Activated CD8-positive, alpha-beta memory T cell treated with anti-CD3 and anti-CD28 coated beads for 1 hour (primary cell): ENCODE measurements at regions not wholly inside any gene's neighbourhood (a gene's known extent, or its start where the extent isn't known, plus 50 kb on each side); places are given as distances from the start of the nearest gene placed in this dataset.
"Not testable (repeated sequence)": the region's sequence is repeated elsewhere in the genome, so short reads cannot be mapped to it uniquely, and the experiment has no call there.

Experiments
- DNase-seq, 2 donors: peaks; one replicate each; pipeline ENCODE4 v3.0.0-alpha.2; 2020; ENCODE audit warnings: low read depth in 1 of 2; ENCODE audit errors: extremely low read depth in 1 of 2

GRCh38 chr11:71714510-71714909 lies 118.5 kb upstream of the DEFB108B start:
- not testable (repeated sequence) for DNase-seq

DNA sequence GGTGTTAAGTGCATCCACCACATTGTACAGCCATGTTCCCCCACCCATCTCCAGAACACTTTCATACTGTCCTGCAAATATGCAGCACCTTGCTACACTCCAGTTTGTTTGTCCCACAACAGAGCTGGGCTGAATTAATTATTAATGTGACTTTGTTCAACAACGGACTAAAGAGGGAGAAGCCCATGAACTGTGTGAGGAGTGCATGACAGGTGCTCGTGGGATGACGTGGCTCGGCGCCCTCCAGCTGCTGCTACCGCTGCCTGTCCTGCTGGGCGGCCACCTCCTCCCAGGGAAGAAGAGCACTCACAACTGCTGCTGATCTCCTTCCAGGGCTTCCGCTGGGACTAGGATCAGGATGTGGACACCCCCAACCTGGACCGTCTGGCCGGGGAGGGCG lies 111.2 kb upstream of the DEFB108B start:
- not testable (repeated sequence) for DNase-seq

DNA sequence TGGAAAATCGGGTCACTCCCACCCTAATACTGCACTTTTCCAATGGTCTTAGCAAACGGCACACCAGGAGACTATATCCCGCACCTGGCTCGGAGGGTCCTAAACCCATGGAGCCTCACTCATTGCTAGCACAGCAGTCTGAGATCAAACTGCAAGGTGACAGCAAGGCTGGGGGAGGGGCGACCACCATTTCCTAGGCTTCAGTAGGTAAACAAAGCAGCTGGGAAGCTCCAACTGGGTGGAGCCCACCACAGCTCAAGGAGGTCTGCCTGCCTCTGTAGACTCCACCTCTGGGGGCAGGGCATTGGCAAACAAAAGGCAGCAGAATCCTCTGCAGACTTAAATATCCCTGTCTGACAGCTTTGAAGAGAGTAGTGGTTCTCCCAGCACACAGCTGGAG lies 109.0 kb upstream of the DEFB108B start:
- not testable (repeated sequence) for DNase-seq

- DNase-seq = not testable (repeated sequence)
Measured at GRCh38 chr11:71730748-71731147, 102.3 kb upstream of the DEFB108B start.

GRCh38 chr11:71734368-71734767 lies 98.6 kb upstream of the DEFB108B start:
- not testable (repeated sequence) for DNase-seq

DNA sequence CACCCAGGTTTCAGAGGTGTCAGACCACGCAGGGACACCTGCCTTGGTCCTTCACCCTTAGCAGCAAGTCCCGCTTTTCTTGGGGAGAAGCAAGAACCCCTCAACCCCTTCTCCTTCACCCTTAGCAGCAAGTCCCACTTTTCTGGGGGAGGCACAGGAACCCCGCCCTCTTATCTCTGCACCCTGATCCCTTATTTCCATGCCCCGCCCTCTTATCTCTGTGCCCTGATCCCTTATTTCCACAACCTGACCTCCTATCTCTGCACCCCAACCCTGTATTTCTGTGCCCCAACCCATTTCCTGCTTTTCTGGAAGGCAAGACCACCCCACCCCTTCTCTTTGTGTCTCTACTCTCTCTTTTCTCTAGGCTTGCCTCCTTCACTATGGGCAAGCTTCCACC lies 94.7 kb upstream of the DEFB108B start:
- not testable (repeated sequence) for DNase-seq

DNA sequence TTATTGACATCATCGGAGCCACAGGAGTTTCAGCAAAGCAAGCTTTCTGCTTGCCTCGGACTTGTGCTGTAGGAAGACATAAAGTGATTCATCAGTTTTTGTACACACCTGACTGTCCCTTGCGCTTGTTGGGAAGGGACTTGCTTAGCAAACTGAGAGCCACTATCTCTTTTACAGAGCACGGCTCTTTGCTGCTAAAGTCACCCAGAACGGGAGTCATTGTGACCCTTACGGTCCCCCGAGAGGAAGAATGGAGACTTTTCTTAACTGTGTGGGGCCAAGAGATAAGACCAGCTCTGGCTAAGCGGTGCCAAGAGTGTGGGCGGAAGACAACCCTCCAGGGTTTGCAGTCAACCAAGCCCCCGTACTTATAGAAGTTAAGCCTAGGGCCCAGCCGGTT lies 89.6 kb upstream of the DEFB108B start:
- DNase-seq = not testable (repeated sequence)

- DNase-seq = not testable (repeated sequence)
Measured at GRCh38 chr11:71745656-71746055, 87.3 kb upstream of the DEFB108B start.

DNA sequence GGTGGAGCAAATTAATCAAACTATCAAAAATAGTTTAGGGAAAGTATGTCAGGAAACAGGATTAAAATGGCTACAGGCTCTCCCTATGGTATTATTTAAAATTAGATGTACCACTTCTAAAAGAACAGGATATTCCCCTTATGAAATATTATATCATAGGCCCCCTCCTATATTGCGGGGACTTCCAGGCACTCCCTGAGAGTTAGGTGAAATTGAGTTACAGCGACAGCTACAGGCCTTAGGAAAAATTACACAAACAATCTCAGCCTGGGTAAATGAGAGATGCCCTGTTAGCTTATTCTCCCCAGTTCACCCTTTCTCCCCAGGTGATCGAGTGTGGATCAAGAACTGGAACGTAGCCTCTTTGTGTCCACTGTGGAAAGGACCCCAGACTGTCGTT lies 86.7 kb upstream of the DEFB108B start:
- not testable (repeated sequence) for DNase-seq

DNA sequence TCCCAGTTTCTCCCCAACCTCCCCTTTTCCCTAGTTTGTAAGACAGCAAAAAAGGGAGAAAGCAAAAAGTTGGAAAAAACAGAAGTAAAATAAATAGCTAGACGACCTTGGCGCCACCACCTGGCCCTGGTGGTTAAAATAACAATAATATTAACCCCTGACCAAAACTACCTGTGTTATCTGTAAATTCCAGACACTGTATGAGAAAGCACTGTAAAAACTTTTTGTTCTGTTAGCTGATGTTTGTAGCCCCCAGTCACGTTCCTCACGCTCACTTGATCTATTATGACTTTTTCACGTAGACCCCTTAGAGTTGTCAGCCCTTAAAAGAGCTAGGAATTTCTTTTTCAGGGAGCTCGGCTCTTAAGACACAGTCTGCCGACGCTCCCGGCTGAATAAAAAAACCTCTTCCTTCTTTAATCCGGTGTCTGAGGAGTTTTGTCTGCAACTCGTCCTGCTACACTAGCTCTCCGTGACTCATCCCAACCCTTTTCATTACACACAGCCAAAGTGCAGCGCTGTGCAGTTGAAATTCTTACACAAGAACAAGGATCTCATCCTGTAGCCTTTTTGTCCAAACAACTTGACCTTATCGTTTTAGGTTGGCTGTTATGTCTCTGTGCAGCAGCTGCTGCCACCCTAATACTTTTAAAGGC lies 83.9 kb upstream of the DEFB108B start:
- DNase-seq = not testable (repeated sequence)

DNA sequence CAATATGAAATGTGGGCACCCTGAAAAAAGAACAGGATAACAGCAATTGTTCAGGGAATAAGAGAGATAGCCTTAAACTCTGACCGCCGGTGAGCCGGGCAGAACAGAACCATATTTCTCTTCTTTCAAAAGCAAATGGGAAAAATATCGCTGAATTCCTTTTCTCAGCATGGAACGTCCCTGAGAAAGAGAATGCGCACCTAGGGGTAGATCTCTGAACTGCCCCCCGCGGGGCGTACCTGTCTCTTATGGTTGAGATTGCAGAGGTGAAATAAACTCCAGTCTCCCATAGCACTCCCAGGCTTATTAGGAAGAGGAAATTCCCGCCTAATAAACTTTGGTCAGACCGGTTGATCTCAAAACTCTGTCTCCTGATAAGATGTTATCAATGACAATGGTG lies 82.1 kb upstream of the DEFB108B start:
- not testable (repeated sequence) for DNase-seq

GRCh38 chr11:71764695-71765491 lies 68.1 kb upstream of the DEFB108B start:
- DNase-seq = not testable (repeated sequence)

GRCh38 chr11:71767016-71767415 lies 66.0 kb upstream of the DEFB108B start:
- DNase-seq = not testable (repeated sequence)

- not testable (repeated sequence) for DNase-seq
Measured at GRCh38 chr11:71772193-71772592, 60.8 kb upstream of the DEFB108B start.

DNA sequence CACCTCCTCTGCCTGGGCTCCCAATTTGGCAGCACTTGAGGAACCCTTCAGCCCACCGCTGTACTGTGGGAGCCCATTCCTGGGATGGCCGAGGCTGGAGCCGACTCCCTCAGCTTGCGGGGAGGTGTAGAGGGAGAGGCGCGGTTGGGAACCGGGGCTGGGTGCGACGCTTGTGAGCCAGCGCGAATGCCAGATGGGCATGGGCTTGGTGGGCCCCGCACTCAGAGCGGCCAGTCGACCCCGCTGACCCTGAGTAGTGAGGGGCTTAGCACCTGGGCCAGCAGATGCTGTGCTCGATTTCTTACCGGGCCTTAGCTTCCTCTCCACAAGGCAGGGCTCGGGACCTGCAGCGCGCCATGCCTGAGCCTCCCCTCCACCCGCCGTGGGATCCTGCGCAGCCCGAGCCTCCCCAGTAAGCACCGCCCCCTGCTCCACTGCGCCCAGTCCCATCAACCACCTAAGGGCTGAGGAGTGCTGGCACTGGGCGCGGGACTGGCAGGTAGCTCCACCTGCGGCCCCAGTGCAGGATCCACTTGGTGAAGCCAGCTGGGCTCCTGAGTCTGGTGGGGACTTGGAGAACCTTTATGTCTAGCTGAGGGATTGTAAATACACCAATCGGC lies 58.3 kb upstream of the DEFB108B start:
- DNase-seq = no peak

- not testable (repeated sequence) for DNase-seq
Measured at GRCh38 chr11:71780116-71780515, 52.9 kb upstream of the DEFB108B start.

- not testable (repeated sequence) for DNase-seq
Measured at GRCh38 chr11:71780771-71781170, 52.2 kb upstream of the DEFB108B start.

GRCh38 chr11:71781491-71781890 lies 51.5 kb upstream of the DEFB108B start:
- not testable (repeated sequence) for DNase-seq

DNA sequence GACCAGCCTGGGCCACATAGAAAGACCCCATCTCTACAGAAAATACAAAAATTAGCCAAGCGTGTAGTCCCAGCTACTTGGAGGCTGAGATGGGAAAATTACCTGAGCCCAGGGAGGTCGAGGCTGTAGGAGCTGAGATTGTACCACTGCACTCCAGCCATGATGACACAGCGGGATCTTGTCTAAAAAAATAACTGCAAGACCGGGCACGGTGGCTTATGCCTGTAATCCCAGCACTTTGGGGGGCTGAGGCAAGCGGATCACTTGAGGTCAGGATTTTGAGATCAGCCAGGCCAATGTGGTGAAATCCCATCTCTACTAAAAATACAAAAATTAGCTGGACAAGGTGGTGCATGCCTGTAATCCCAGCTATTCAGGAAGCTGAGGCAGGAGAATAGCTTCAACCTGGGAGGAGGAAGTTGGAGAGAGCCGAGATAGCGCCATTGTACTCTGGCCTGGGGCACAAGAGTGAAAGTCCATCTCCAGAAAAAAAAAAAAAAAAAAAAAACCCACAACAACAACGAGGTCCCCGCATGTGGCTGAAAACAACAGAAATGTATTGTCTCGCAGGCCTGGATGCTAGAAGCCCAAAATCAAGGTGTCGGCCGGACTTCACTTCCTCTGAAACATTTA lies 50.7 kb upstream of the DEFB108B start:
- not testable (repeated sequence) for DNase-seq

GRCh38 chr11:71783191-71783590 lies 49.8 kb upstream of the DEFB108B start:
- not testable (repeated sequence) for DNase-seq
